ENCODE measurements at regions not wholly inside any gene's neighbourhood (a gene's known extent, or its start where the extent isn't known, plus 50 kb on each side); places are given as distances from the start of the nearest gene placed in this dataset.
A peak's percentile ranks its signal among the peaks of the same experiment; 100 is the strongest.
"Not testable (repeated sequence)": the region's sequence is repeated elsewhere in the genome, so short reads cannot be mapped to it uniquely, and the experiment has no call there.

GRCh38 chr9:115849679-115850412 lies 303.7 kb upstream of the PAPPA start:
- peak; percentile 66 for DNase-seq (ENCODE audit: low read depth)

- DNase-seq (ENCODE audit: low read depth) = peak; percentile 46
Measured at GRCh38 chr9:115850548-115851304, 302.9 kb upstream of the PAPPA start.

GRCh38 chr9:115855458-115856133 lies 298.0 kb upstream of the PAPPA start:
- peak; percentile 10 for DNase-seq (ENCODE audit: low read depth)

- peak; percentile 32 for DNase-seq (ENCODE audit: low read depth)
Measured at GRCh38 chr9:115858421-115858820, 295.2 kb upstream of the PAPPA start.

DNA sequence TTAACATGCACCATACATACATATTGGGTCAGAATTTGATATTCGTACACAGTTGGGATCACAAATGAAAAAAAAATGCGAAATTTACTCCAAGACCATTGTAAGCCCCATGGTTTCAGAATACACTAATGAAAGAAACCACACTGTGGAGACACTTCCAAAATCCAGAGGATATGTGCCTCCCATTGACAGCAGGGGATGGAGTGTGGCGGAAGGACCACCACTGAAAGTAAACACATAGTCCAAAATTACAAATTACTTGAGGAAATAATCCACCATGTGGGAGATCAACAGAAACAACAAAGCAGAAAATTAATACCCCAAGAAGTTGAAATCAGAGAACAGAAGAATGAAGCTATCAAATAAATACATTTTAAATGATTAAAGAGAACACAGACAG lies 291.6 kb upstream of the PAPPA start:
- DNase-seq (ENCODE audit: low read depth) = no peak

GRCh38 chr9:115864581-115864980 lies 289.0 kb upstream of the PAPPA start:
- no peak for DNase-seq (ENCODE audit: low read depth)

- no peak for DNase-seq (ENCODE audit: low read depth)
Measured at GRCh38 chr9:115867326-115867725, 286.3 kb upstream of the PAPPA start.

- DNase-seq (ENCODE audit: low read depth) = peak; percentile 54
Measured at GRCh38 chr9:115877852-115878438, 275.6 kb upstream of the PAPPA start.

DNA sequence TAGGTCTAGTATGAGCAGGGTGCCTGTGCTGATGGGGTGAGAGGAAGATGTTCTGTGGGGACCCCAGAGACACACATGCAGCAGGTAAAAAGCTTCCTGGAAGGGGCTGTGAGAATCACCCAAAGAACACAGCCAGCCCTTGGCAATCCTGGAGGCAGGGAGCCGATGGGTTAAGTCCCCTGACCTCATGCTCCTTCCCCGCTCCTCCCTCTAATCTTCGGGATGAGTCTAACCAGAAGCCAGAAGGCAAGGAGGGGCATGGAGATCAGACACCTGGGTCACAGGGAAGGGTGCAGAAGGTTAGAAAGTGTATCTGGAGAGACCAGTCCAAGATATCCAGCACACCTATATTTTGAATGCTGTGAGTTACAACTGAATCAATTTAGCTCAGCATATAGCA lies 274.1 kb upstream of the PAPPA start:
- no peak for DNase-seq (ENCODE audit: low read depth)

DNA sequence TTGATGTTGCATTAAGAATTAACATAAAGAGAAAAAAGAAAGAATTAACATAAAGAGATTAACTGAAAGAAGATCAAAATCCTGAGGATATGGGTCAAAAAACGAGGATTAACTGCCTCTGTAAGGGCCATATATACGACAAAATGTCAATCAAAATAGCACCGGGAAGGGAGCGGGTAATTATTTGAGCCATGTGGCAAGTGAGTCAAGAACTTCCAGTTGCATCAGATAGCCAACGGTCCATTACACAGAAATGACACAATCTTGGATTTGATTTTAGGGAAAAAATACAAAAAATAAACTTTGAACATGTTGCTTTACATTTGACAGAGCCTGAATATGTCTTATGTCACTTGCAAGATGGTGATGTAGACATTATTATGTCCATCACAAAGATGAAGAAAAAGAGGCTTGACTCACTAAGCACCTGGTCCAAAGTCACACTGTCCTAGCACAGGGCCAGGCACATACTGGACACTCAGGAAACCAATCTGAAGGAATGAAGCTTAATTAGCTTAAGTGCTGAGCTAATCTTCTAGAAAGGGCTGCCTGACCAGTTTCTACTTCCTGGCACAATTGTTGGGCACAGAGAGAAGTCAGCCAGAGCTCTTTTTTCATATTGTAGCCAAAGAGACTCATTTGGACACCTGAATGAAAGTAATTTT lies 273.2 kb upstream of the PAPPA start:
- no peak for DNase-seq (ENCODE audit: low read depth)

- peak; percentile 43 for DNase-seq (ENCODE audit: low read depth)
Measured at GRCh38 chr9:115882911-115883310, 270.7 kb upstream of the PAPPA start.

- peak; percentile 52 for DNase-seq (ENCODE audit: low read depth)
Measured at GRCh38 chr9:115883467-115884329, 269.9 kb upstream of the PAPPA start.

DNA sequence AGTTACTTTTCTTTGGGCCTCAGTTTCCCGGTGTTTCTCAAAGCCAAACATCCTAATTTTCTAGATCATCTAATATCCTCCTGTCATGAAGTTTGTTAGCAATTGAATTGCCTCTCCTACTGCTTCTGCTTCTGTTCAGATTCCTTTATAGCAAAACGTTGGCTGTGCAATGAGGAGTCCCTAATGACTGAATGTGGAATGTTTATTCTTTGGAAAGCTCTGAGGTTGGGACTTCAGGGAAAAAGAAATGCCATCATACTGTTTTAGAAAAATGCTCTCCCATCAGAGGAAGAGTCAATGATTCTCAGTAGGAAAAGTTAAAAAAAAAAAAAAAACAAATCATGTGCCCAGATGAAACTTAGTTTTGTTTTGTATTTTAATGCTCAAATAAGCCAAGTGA lies 268.7 kb upstream of the PAPPA start:
- peak; percentile 13 for DNase-seq (ENCODE audit: low read depth)

- no peak for DNase-seq (ENCODE audit: low read depth)
Measured at GRCh38 chr9:115888131-115888530, 265.5 kb upstream of the PAPPA start.

- DNase-seq (ENCODE audit: low read depth) = peak; percentile 33
Measured at GRCh38 chr9:115891929-115892328, 261.7 kb upstream of the PAPPA start.

DNA sequence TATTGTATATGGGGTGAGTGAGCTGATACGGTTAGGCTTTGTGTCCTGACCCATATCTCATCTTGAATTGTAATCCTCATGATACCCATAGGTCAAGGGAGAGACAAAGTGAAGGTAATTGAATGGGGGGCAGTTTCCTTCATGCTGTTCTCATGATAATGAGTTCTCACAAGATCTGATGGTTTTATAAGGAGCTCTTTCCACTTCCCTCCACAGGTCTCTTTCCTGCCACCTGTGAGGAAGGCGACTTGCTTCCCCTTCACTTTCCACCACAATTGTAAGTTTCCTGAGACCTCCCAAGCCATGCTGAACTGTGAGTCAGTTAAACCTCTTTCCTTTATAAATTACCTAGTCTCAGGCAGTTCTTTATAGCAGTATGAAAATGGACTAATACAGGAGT lies 255.1 kb upstream of the PAPPA start:
- not testable (repeated sequence) for DNase-seq (ENCODE audit: low read depth)

DNA sequence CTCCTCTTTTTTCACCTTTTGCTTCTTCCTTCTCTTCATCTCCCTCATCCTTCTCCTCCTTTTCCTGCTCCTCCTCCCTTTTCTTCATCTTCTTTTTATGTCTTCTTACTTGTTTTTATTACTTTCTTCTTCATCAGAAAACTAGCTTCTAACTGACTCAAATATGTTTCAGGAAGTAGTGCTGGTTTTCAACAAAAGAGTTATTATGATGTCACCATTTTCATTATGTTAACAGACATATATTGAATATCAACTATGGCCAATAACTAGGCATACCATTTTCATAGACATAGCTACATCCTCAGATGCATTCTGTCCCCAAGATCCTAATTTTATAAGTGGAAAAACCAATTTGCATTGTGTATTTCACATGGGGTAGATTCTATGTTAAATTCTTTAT lies 252.9 kb upstream of the PAPPA start:
- DNase-seq (ENCODE audit: low read depth) = no peak

GRCh38 chr9:115910959-115911358 lies 242.6 kb upstream of the PAPPA start:
- no peak for DNase-seq (ENCODE audit: low read depth)

DNA sequence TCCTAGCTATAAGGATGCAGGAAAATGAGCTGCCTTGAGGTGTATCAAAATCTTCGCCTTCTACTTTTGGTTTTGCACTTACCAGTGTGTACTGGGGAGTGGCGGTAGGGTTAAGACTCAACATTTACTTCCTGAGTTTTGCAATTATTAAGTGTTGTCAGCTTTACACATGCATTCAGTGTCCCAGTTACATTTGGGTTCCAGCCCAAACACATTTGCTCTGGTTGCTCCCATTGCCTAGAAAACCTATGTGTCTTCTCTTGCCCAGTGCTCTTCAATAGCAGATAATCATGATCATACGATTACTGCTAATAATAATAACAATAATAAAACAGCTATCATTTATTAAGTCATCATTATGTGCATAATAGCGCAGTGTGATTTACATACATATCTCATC lies 241.5 kb upstream of the PAPPA start:
- DNase-seq (ENCODE audit: low read depth) = no peak

DNA sequence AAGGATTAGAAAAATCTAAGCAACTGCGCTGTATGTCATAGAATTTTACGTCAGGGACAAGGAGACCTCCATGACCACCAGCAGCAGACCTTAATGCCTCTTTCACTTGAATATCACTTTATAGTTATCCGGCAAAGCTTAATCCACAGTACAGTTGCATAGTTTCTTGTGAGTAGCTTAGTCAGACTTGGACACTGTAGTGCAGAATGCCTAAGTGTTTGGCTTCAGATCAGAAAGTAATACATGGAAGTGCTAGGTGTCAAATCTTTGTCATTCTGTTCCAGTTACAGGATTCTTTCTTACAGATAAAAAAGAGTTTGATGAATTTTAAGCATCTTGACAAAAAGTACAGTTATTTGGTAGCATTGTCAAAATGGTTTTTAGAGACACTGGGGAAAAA lies 239.9 kb upstream of the PAPPA start:
- no peak for DNase-seq (ENCODE audit: low read depth)
